Brain microvascular endothelial cell (primary cell): ENCODE measurements at regions not wholly inside any gene's neighbourhood (a gene's known extent, or its start where the extent isn't known, plus 50 kb on each side); places are given as distances from the start of the nearest gene placed in this dataset.
"Not testable (repeated sequence)": the region's sequence is repeated elsewhere in the genome, so short reads cannot be mapped to it uniquely, and the experiment has no call there.

Source experiments
- DNase-seq: peaks from one replicate; pipeline ENCODE4 v3.0.0-alpha.2; 2020
- H3K27ac ChIP-seq: fragments of 250-450 bp; sonication (Bioruptor Pico); 2 replicates; pipeline ENCODE4 v1.5.1; 2020; ENCODE audit warnings: mild to moderate bottlenecking, moderate library complexity
- H3K27me3 ChIP-seq: fragments of 250-450 bp; sonication (Bioruptor Pico); replicated peaks from 2 replicates; pipeline ENCODE4 v1.5.1; 2020; ENCODE audit warnings: mild to moderate bottlenecking
- H3K36me3 ChIP-seq: fragments of 250-450 bp; sonication (Bioruptor Pico); replicated peaks from 2 replicates; pipeline ENCODE4 v1.5.1; 2020; ENCODE audit warnings: mild to moderate bottlenecking
- H3K4me3 ChIP-seq: 2 replicates; pipeline ENCODE4 v1.5.1; 2011; ENCODE audit warnings: low read depth, mild to moderate bottlenecking, control low read depth, low read length, moderate library complexity
- in situ Hi-C: cut with HindIII; loops from 2 replicates; pipeline ENCODE4 v1.10.0; 2017; ENCODE audit warnings: low sequenced_read_pairs, low pct_ligation_motif_present
- TF ChIP-seq, protein P1 (sequence below): IDR thresholded peaks from 2 replicates; pipeline ENCODE4 v1.5.1; 2011; ENCODE audit warnings: low read depth, mild to moderate bottlenecking, moderate library complexity, low read length, control low read depth, inconsistent platforms; ENCODE audit errors: missing control alignments

DNA sequence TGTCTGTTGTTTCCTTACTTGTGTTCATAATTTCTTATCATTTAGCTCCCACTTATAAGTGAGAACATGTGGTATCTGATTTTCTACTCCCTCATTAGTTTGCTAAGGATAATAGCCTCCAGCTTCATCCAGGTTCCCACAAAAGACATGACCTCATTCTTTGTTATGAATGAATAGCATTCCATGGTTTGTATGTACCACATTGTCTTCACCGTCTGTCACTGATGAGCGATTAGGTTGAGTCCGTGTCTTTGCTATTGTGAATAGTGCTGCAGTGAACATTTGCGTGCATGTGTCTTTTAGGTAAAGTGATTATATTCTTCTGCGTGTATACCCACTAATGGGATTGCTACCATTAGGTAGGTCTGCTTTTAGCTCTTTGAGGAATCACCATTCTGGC, 624.3 kb upstream of the EPHA5 start:
- no peaks in the 10 kb centered on the region for H3K36me3 ChIP-seq
- TF ChIP-seq, protein P1, sequence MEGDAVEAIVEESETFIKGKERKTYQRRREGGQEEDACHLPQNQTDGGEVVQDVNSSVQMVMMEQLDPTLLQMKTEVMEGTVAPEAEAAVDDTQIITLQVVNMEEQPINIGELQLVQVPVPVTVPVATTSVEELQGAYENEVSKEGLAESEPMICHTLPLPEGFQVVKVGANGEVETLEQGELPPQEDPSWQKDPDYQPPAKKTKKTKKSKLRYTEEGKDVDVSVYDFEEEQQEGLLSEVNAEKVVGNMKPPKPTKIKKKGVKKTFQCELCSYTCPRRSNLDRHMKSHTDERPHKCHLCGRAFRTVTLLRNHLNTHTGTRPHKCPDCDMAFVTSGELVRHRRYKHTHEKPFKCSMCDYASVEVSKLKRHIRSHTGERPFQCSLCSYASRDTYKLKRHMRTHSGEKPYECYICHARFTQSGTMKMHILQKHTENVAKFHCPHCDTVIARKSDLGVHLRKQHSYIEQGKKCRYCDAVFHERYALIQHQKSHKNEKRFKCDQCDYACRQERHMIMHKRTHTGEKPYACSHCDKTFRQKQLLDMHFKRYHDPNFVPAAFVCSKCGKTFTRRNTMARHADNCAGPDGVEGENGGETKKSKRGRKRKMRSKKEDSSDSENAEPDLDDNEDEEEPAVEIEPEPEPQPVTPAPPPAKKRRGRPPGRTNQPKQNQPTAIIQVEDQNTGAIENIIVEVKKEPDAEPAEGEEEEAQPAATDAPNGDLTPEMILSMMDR = no peak
- H3K4me3 ChIP-seq = no peak overlapping the region
- no peak overlapping the region for H3K27ac ChIP-seq
- H3K27me3 ChIP-seq = no peaks in the 10 kb centered on the region
- DNase-seq = peak; percentile 20
- in situ Hi-C loops = no loop called here

GRCh38 chr4:66284991-66285451, 614.7 kb upstream of the EPHA5 start:
- no peak for DNase-seq
- TF ChIP-seq, protein P1 = no peak
- no peak overlapping the region for H3K27ac ChIP-seq
- in situ Hi-C loops = no loop called here
- no peaks in the 10 kb centered on the region for H3K36me3 ChIP-seq
- no peak overlapping the region for H3K4me3 ChIP-seq
- no peaks in the 10 kb centered on the region for H3K27me3 ChIP-seq

DNA sequence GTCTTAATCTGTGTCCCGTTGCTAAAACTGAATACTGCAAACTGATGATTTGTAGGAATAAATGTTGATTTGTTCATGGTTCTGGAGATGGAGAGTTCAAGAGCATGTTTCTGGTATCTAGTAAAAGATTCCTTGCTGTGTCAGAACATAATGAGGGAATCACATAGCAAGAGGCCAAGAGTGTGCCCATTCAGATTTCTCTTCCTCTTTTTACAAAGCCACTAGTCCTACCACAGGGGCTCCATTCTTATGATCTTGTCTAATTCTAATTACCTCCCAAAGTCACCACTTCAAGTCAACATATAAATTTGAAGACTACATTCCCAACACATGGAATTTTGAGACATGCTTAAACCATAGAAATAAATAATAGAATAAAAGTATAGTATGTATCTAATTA, 608.8 kb upstream of the EPHA5 start:
- TF ChIP-seq, protein P1 = no peak
- in situ Hi-C loops = no loop called here
- no peak for DNase-seq
- H3K27ac ChIP-seq = no peak overlapping the region
- no peaks in the 10 kb centered on the region for H3K27me3 ChIP-seq
- no peak overlapping the region for H3K4me3 ChIP-seq
- H3K36me3 ChIP-seq = no peaks in the 10 kb centered on the region

DNA sequence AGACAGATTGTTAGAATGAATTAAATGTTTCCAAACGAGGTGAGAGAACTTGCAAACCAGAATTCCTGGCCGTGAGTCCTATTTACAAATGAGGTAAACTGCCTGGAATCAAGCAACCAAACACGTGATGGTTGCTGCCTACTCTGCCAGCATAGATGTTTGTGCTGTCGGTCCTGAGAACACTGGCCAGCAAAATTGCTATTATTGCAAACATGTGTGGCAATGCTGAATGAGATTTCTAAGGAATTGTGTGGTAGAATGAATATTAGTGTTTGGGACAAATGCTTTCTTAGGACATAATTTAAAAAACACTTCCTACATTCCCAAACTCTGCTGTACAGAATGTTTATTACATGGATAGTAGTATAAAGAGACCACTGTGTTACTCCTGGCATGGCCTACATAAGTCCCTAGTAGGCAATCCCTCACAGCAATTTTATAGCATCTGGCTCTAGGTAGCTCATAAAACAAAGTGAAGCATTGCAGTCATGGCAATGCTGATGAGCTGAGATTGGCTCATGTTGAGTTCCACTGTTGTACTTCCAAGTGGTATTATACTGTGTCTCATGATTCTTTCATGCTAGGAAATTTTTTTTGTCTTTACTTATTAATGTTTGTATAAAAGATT, 605.2 kb upstream of the EPHA5 start:
- H3K27ac ChIP-seq = no peak overlapping the region
- no peaks in the 10 kb centered on the region for H3K36me3 ChIP-seq
- in situ Hi-C loops = no loop called here
- no peak for DNase-seq
- no peak overlapping the region for H3K4me3 ChIP-seq
- TF ChIP-seq, protein P1 = no peak
- no peaks in the 10 kb centered on the region for H3K27me3 ChIP-seq

DNA sequence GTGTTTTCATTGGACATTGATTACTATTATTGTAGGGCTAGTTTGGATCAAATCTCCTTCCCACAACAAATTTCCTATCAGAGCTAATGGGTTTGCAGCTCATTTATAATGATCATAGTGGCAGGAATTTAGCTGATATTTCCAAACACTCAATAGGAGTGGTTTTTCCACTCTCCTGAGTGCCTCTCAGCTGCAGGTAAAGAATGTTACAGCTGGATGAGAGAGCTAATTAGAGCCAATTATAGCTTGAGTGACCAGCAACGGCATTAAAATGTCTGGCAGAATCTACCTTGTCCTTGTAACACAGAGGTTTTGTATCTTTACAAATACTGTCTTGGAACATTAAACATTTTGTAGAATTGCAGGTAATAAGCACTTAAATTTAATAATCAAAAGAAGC, 602.8 kb upstream of the EPHA5 start:
- in situ Hi-C loops = no loop called here
- no peaks in the 10 kb centered on the region for H3K36me3 ChIP-seq
- TF ChIP-seq, protein P1 = no peak
- H3K27ac ChIP-seq = no peak overlapping the region
- no peaks in the 10 kb centered on the region for H3K27me3 ChIP-seq
- H3K4me3 ChIP-seq = no peak overlapping the region
- DNase-seq = no peak

DNA sequence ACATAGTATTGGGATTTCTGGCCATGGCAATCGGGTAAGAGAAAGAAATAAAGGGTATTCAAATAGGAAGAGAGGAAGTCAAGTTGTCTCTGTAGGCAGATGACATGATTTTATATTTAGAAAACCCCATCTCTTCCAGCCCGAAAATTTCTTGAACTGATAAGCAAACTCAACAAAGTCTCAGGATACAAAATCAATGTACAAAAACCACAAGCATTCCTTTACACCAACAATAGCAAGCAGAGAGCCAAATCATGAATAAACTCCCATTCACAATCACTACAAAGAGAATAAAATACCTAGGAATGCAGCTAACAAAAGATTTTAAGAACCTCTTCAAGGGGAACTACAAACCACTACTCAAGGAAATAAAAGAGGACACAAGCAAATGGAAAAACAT, 600.1 kb upstream of the EPHA5 start:
- in situ Hi-C loops, H3K4me3 ChIP-seq, H3K27ac ChIP-seq, H3K36me3 ChIP-seq, H3K27me3 ChIP-seq: not testable (repeated sequence)
- DNase-seq = peak; percentile 3

DNA sequence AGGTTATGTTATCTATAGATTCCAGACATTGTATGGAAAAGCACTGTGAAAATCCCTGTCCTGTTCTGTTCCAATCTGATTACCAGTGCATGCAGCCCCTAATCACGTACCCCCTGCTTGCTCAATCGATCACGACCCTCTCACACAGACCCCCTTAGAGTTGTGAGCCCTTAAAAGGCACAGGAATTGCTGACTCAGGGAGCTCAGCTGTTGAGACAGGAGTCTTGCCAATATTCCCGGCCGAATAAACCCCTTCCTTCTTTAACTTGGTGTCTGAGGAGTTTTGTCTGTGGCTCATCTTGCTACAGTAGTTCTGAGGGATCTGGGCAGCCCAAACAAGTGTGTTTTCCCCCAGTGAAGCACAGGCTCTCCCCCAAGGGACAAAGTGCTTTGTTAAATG, 596.3 kb upstream of the EPHA5 start:
- H3K27ac ChIP-seq, H3K4me3 ChIP-seq, in situ Hi-C loops, DNase-seq, H3K36me3 ChIP-seq, H3K27me3 ChIP-seq: not testable (repeated sequence)
